HG02610 (cell line): ENCODE measurements at regions not wholly inside any gene's neighbourhood (a gene's known extent, or its start where the extent isn't known, plus 50 kb on each side); places are given as distances from the start of the nearest gene placed in this dataset.

Experiments used
- ATAC-seq: cut with Tn5 transposase; IDR thresholded peaks from one replicate; pipeline ENCODE4 v1.9.1; 2021; ENCODE audit warnings: mild to moderate bottlenecking, moderate library complexity; ENCODE audit not compliant: unreplicated experiment

DNA sequence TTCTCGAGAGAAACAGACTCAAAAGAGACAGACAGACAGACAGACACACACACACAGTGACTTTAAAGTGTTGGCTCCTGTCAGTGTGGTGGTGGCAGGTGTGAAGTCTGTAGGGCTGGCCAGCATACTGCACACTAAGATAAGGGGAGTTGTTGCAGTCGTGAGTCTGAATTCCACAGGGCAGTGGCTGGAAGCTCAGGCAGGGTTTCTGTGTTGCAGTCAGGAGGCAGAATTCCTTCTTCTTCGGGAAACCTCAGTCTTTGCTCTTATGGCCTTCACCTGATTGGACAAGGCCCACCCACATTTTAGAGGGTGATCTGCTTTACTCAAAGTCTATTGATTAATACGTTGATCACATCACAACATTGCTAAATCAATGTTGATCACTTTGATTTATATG lies 478.4 kb upstream of the HS6ST1 start:
- ATAC-seq: no peak

GRCh38 chr2:128797533-128797932 lies 478.9 kb upstream of the HS6ST1 start:
- peak; percentile 30 for ATAC-seq

- ATAC-seq: peak; percentile 69
Observed at GRCh38 chr2:128797937-128798336, 479.3 kb upstream of the HS6ST1 start.

GRCh38 chr2:128798502-128799283 lies 480.0 kb upstream of the HS6ST1 start:
- no peak for ATAC-seq

- no peak for ATAC-seq
Observed at GRCh38 chr2:128799284-128799552, 480.6 kb upstream of the HS6ST1 start.

GRCh38 chr2:128799730-128800129 lies 481.1 kb upstream of the HS6ST1 start:
- no peak for ATAC-seq

DNA sequence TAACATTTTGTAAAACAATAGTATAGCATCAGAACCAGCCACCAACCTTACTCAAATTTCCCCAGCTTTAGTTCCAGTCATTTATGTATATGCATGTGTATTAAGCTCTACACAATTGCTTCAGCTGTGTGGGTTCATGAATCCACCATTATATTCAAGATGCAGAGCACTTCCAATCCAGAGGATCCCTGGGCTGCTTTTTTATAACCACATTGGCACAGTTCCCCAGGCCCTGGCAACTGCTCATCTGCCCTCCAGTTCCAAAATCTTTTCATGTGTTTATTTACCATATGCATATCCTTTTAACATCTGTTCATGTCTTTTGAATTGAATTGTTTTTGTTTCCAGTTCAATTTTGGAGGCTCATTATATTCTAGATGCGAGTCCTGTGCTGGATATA lies 482.9 kb upstream of the HS6ST1 start:
- ATAC-seq: no peak

DNA sequence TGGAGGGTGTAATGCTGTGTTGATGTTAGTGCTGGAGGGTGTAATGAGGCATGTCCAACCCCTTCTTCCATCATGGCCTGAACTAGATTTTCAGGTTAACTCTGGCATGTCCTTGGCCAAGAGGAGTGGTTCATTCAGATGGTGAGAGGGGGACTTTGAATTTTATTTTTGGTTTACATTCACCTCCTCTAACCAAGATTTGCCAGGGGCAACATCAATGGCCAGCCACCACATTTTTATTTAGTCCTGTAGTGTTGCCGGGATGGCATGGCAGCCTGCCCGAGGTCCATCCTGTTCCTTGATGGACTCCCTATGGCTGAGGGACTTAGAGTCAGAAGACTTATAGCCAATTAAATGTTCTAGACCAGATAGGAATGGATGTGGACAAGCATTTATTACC lies 484.6 kb upstream of the HS6ST1 start:
- no peak for ATAC-seq

- no peak for ATAC-seq
Observed at GRCh38 chr2:128805237-128805636, 486.6 kb upstream of the HS6ST1 start.

DNA sequence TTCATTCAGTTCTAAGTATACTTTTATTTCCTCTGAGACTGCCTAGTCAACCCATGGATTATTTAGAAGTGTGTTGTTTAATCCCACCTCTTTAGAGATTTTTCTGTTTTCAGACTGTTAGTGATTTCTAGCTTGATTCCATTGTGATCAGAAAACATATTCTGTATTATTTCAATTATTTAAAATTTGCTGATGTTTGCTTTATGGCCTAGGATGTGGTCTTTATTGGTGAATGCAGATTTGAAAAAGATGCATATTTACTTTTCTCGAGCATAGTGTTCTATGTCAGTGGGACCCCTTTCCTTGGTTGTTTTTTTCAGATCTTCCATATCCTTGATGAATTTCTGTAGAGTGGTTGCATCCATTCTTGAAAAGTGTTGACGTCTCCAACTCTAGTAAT lies 487.2 kb upstream of the HS6ST1 start:
- no peak for ATAC-seq

DNA sequence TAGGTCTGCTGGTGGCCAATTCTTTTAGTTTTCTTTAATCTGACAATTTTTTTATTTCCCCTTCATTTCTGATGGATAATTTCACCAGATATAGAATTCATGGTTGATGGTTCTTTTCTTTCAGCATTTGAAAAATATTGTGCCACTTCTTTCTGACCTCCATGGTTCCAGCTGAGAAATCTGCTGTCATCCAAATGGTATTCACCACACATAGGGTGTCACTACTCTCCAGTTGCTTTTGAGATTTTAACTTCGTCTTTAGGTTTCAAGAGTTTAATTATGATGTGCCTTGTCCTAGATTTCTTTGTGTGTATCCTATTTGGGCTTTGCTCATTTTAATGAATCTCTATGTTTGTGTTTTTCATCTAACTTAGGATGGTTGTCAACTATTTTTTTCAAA lies 488.6 kb upstream of the HS6ST1 start:
- no peak for ATAC-seq

GRCh38 chr2:128808462-128809258 lies 490.0 kb upstream of the HS6ST1 start:
- no peak for ATAC-seq

- ATAC-seq: no peak
Observed at GRCh38 chr2:128809259-128809636, 490.6 kb upstream of the HS6ST1 start.

DNA sequence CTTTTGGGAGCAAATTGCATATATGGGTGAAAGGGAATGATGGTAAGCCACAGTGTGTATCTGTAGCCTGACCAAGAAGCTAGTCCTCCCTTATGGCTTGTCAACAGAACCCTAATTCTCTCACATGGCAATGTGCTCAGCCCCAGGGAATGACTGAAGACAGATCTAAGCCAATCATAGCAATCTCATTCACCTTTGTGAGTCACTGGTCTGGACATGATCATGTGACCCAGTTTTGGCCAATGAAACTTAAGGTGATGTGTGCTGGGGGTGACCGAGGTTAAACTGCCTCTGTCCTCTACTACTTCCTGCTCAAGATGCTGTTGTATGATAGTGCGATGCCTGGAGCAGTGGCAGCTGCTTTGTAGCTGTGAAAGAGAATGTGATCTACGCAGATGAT lies 491.2 kb upstream of the HS6ST1 start:
- ATAC-seq: no peak

- no peak for ATAC-seq
Observed at GRCh38 chr2:128812183-128812940, 493.7 kb upstream of the HS6ST1 start.

GRCh38 chr2:128813352-128814034 lies 494.8 kb upstream of the HS6ST1 start:
- no peak for ATAC-seq

GRCh38 chr2:128815248-128815647 lies 496.6 kb upstream of the HS6ST1 start:
- no peak for ATAC-seq

GRCh38 chr2:128817171-128817570 lies 498.5 kb upstream of the HS6ST1 start:
- ATAC-seq: no peak

DNA sequence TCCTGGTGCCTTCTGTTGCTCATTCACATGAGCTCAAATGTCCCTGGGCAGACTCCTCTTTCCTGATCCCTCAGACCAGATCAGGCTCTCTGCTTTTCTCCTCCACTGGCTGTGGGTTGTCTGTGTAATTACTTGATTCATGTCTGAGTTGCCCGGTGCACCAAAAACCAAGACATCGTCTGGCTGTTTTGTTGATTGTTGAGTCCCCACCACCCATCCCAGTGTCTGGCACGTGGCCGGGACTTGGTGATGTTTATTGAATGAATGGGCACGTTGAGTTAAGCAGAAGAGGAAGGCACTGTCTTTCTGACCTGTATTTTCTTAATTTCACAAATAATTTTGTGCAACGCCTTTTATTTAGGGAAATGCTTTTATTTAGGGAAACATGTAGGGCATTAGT lies 499.1 kb upstream of the HS6ST1 start:
- ATAC-seq: no peak

DNA sequence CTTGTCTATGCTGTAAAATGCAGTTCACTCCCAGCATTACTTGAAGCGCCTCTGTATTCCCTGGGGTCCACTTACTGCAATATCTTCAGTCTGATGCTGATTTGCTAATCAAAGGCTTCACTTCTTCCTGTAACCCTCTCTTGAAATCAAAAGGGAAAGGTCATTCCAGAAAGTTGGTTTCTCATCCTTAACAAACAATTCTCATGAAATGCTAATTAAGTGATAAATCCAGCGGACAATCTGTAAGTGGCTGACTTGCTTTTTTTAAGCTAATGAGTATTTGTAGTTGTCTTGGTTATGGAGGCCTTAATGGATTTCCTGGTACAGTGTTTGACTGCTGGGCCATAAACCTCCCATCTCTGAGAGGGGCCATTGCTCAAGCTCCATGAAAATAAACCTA lies 499.6 kb upstream of the HS6ST1 start:
- ATAC-seq: no peak
